Esophagus muscularis mucosa (tissue), 4 donors: ENCODE measurements at regions not wholly inside any gene's neighbourhood (a gene's known extent, or its start where the extent isn't known, plus 50 kb on each side); places are given as distances from the start of the nearest gene placed in this dataset.

Experiments used
- DNase-seq: peaks from one replicate; pipeline ENCODE4 v3.0.0-alpha.2; 2017; ENCODE audit errors: extremely low spot score
- H3K27ac ChIP-seq, 4 donors: fragments of 200-600 bp; sonication (generic); replicated peaks in 1 of 4; 1 replicate in 3 of 4; 2 replicates in 1 of 4; pipeline ENCODE4 v1.5.1; 2016 to 2019; ENCODE audit warnings: mild to moderate bottlenecking in 1 of 4
- H3K27me3 ChIP-seq, 4 donors: fragments of 200-600 bp; sonication (generic); one replicate each; pipeline versions ENCODE4 v1.5.1 to v1.6.0; 2016 to 2019
- H3K36me3 ChIP-seq, 4 donors: fragments of 200-600 bp; sonication (generic); one replicate each; pipeline ENCODE4 v1.5.1; 2016 to 2019
- H3K4me1 ChIP-seq, 4 donors: fragments of 200-600 bp; sonication (generic); one replicate each; pipeline ENCODE4 v1.5.1; 2016 to 2019
- H3K4me3 ChIP-seq, 4 donors: fragments of 200-600 bp; sonication (generic); 1 replicate in 2 of 4; 2 replicates in 2 of 4; pipeline ENCODE4 v1.5.1; 2016 to 2019; ENCODE audit warnings: mild to moderate bottlenecking in 4 of 4, moderate library complexity in 1 of 4
- H3K9me3 ChIP-seq, 4 donors: fragments of 200-600 bp; sonication (generic); 1 replicate in 3 of 4; 2 replicates in 1 of 4; pipeline ENCODE4 v1.5.1; 2016 to 2019
- EP300 ChIP-seq: sonication (generic); formaldehyde crosslinking; IDR thresholded peaks from one replicate; pipeline ENCODE4 v1.6.1; 2017; ENCODE audit warnings: antibody characterized with exemption
- POLR2A ChIP-seq: fragments of 450-650 bp; IDR thresholded peaks from one replicate; pipeline ENCODE4 v1.6.1; 2017; ENCODE audit warnings: antibody characterized with exemption, moderate library complexity, mild to moderate bottlenecking, low read depth
- POLR2AphosphoS5 ChIP-seq, 2 donors: sonication (generic); formaldehyde crosslinking; IDR thresholded peaks; one replicate each; pipeline ENCODE4 v1.6.1; 2017; ENCODE audit warnings: antibody characterized with exemption in 2 of 2
- WGBS: methylation state at CpG from one replicate; pipeline ENCODE4 v1.1.5; 2018; 5-methylcytosine and 5-hydroxymethylcytosine counted together
- intact Hi-C: fragments of 100-400 bp; cut with DNase I; formaldehyde crosslinking; loops from one replicate; pipeline ENCODE4 v1.15.1; 2023
- TF ChIP-seq, protein P1 (sequence below), 3 experiments: fragments of 200-600 bp in 2 of 3; fragments of 450-650 bp in 1 of 3; sonication (generic) in 2 of 3; IDR thresholded peaks; one replicate each; pipeline ENCODE4 v1.5.1; 2017 to 2019; ENCODE audit warnings: antibody characterized with exemption in 3 of 3, mild to moderate bottlenecking in 2 of 3, moderate library complexity in 1 of 3

DNA sequence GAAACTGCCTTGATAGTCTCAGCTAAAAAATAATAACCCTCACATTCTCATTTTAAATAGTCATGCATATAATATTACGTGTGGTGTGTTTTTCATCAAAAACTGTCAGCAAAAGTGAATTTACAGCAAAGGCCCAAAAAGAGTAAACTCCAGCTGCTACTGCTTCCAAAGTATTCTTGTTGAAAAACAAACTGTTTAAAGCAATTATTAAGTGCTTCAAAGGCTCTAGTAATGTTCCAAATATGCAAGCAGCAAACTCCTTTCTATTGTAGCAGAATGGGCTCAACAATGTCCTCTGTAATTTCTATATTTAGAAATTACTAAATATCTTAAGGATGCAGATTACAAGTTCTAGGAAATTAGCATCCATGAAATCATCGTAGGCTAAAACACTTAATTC, 280.0 kb upstream of the TBX18 start:
- Histone ChIP-seq H3K27me3 (no peaks in the 10 kb centered on the region), H3K36me3 (no peaks in the 10 kb centered on the region), H3K4me1 (no peaks in the 10 kb centered on the region), H3K9me3 (no peaks in the 10 kb centered on the region), H3K4me3 (no peak overlapping the region), H3K27ac (no peak overlapping the region)
- DNase-seq = no peak
- TF ChIP-seq POLR2AphosphoS5 (IDR thresholded peaks at IDR 0.05) = no peak
- TF ChIP-seq, protein P1, sequence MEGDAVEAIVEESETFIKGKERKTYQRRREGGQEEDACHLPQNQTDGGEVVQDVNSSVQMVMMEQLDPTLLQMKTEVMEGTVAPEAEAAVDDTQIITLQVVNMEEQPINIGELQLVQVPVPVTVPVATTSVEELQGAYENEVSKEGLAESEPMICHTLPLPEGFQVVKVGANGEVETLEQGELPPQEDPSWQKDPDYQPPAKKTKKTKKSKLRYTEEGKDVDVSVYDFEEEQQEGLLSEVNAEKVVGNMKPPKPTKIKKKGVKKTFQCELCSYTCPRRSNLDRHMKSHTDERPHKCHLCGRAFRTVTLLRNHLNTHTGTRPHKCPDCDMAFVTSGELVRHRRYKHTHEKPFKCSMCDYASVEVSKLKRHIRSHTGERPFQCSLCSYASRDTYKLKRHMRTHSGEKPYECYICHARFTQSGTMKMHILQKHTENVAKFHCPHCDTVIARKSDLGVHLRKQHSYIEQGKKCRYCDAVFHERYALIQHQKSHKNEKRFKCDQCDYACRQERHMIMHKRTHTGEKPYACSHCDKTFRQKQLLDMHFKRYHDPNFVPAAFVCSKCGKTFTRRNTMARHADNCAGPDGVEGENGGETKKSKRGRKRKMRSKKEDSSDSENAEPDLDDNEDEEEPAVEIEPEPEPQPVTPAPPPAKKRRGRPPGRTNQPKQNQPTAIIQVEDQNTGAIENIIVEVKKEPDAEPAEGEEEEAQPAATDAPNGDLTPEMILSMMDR (IDR thresholded peaks at IDR 0.05) = no peak
- intact Hi-C loops = no loop called here
- WGBS = 50% methylated on average over 2 of the region's 2 CpGs

DNA sequence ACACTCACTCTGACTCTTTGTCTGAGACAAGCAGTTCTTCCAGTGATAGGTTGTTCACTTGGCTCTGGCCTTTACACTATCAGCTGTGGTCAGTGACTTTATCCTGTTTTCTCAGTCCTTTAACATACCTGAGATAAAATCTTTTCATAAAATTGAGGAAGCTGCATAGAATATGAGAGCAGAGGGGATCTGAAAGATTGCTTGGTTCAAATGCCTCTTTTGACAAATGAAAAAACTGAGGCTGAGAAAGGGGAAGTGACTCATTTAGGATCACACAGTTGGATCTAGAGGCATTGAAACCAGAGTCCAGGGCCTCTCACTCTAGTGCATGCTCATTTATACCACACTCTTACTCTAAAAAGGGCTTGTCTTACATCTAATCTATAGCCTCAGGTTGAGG, 277.0 kb upstream of the TBX18 start:
- TF ChIP-seq, protein P1 (IDR thresholded peaks at IDR 0.05) = no peak
- no peak for TF ChIP-seq EP300
- TF ChIP-seq POLR2A = no peak
- TF ChIP-seq POLR2AphosphoS5 (IDR thresholded peaks at IDR 0.05) = no peak
- Histone ChIP-seq H3K27ac (no peak overlapping the region), H3K9me3 (no peaks in the 10 kb centered on the region), H3K4me1 (no peaks in the 10 kb centered on the region), H3K4me3 (no peak overlapping the region), H3K36me3 (no peaks in the 10 kb centered on the region), H3K27me3 (no peaks in the 10 kb centered on the region)
- no peak for DNase-seq
- intact Hi-C loops = no loop called here

DNA sequence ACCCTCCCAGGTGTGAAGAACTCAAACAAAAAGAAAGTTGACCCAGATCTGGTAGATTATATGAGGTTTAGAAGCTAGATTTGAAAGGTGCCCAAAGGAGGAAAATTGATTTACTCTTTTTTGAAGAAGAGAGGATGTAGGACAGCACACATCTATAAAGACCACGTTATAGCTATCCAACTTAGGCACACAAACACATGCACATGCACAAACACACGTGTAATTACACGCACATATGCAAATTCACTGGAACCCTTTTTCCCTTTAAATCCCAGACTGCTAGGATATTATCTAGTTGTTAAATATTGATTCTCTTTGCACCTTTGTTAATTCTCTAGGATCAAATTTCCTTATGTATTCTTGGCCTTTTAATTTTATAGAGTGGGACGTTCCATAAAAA, 272.8 kb upstream of the TBX18 start:
- no peaks in the 10 kb centered on the region for H3K4me1 ChIP-seq
- no peak overlapping the region for H3K4me3 ChIP-seq
- 79% methylated on average over 4 of the region's 4 CpGs for WGBS
- TF ChIP-seq POLR2AphosphoS5 (IDR thresholded peaks at IDR 0.05) (no peak), EP300 (no peak), POLR2A (no peak)
- TF ChIP-seq, protein P1 (IDR thresholded peaks at IDR 0.05) = no peak
- H3K27me3 ChIP-seq = no peaks in the 10 kb centered on the region
- intact Hi-C loops = no loop called here
- H3K36me3 ChIP-seq = no peaks in the 10 kb centered on the region
- no peak for DNase-seq
- peaks cover 0 to 13% (median 7%) of the 10 kb centered on the region in 4 donors for H3K9me3 ChIP-seq
- H3K27ac ChIP-seq = no peak overlapping the region

DNA sequence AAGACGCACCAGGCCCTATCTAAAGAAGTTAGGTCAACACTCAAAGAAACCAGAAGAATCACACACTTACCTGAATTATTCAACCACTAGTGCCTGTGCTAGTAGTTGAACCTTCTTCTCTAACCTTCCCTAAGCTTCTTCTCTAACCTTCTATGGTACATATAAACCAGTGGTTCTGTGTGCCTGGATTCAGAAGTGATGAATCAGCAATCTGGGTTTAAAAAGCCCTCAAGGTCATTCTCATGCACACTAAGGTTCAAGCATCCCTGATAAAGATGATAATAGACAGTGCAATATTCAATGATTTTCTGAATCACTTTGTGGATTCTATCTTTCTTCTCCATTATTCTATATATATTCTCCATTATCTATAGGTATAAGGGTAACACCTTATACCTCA, 271.4 kb upstream of the TBX18 start:
- Histone ChIP-seq H3K4me3 (no peak overlapping the region), H3K36me3 (no peaks in the 10 kb centered on the region), H3K9me3 (peaks cover 0 to 13% (median 7%) of the 10 kb centered on the region in 4 donors), H3K27me3 (no peaks in the 10 kb centered on the region), H3K27ac (no peak overlapping the region), H3K4me1 (no peaks in the 10 kb centered on the region)
- WGBS = 96% methylated on average over 1 of the region's 1 CpG
- TF ChIP-seq EP300 = no peak
- TF ChIP-seq, protein P1 (IDR thresholded peaks at IDR 0.05) = no peak
- TF ChIP-seq POLR2A = no peak
- no peak for TF ChIP-seq POLR2AphosphoS5 (IDR thresholded peaks at IDR 0.05)
- no peak for DNase-seq
- intact Hi-C loops = no loop called here

DNA sequence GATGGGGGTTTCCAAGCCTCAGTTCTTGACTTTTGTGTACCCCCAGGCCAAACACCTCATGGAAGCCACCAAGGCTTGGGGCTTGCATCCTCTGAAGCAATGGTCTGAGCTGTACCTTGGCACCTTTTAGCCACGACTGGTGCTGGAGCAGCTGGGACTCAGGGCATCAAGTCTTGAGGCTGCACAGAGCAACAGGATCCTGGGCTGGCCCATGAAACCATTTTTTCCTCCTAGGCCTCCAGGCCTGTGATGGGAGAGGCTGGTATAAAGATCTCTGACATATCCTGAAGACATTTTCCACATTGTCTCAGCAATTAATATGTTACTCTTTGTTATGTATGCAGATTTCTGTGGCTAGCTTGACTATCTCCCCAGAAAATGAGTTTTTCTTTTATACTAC, 269.1 kb upstream of the TBX18 start:
- 50% methylated on average over 1 of the region's 1 CpG for WGBS
- intact Hi-C loops = no loop called here
- Histone ChIP-seq H3K9me3 (peaks cover 0 to 13% (median 7%) of the 10 kb centered on the region in 4 donors), H3K4me3 (no peak overlapping the region), H3K36me3 (no peaks in the 10 kb centered on the region), H3K27ac (no peak overlapping the region), H3K27me3 (no peaks in the 10 kb centered on the region), H3K4me1 (no peaks in the 10 kb centered on the region)
- no peak for TF ChIP-seq POLR2A
- TF ChIP-seq, protein P1 (IDR thresholded peaks at IDR 0.05) = no peak
- no peak for TF ChIP-seq EP300
- TF ChIP-seq POLR2AphosphoS5 (IDR thresholded peaks at IDR 0.05) = no peak
- DNase-seq = no peak
